ENCODE measurements at regions not wholly inside any gene's neighbourhood (a gene's known extent, or its start where the extent isn't known, plus 50 kb on each side); places are given as distances from the start of the nearest gene placed in this dataset.

GRCh38 chr11:19395050-19395449 lies 154.3 kb upstream of the E2F8 start:
- Histone ChIP-seq H3K9ac (ENCODE audit: low read length) (no peak overlapping the region), H2AFZ (ENCODE audit: low read length) (no peak overlapping the region), H3K79me2 (ENCODE audit: low read length) (no peaks in the 10 kb centered on the region)

DNA sequence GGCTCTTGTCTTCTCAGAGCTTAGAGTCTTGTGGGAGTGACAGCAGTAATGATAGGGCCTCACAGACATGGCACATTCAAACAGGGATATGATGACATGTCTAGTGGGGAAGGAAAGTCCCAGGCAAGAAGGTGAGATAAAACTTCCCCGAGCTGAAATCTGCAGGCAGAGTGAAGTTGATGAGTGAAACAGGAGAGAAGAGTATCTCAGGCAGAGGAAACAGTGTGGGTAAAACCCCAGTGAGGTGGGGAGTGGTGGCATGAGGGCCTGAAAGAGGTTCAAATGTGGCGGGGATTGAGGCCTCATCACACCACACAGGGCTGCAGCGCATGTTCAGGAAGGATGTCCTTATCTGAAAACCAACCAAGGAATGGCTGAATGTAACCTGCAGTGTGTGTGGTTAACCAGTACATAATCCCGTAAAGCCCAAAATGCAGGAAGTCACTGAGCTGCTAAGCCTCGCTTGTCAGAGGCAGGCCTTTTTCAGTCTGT lies 153.8 kb upstream of the E2F8 start:
- H3K4me1 ChIP-seq (ENCODE audit: low read length), result no peaks in the 10 kb centered on the region
- DNase-seq, result no peak

More at GRCh38 chr11:19395050-19395449, 154.3 kb upstream of the E2F8 start:
- Histone ChIP-seq H3K27me3 (ENCODE audit: low read length) (no peaks in the 10 kb centered on the region), H4K20me1 (ENCODE audit: insufficient read depth, low read depth, low read length) (no peaks in the 10 kb centered on the region), H3K4me3 (ENCODE audit: low read length) (no peak overlapping the region), H3K9me2 (replicated peaks; ENCODE audit: insufficient read depth, low read length) (no peaks in the 10 kb centered on the region), H3K36me3 (ENCODE audit: insufficient read depth, low read length) (no peaks in the 10 kb centered on the region), H3K9me3 (ENCODE audit: low read length) (no peaks in the 10 kb centered on the region), H3K27ac (ENCODE audit: low read length) (no peak overlapping the region), H3K4me2 (ENCODE audit: low read depth, low read length, poor library complexity, severe bottlenecking) (no peak overlapping the region), H3K4me1 (ENCODE audit: low read length) (no peaks in the 10 kb centered on the region)
- DNase-seq, result no peak

DNA sequence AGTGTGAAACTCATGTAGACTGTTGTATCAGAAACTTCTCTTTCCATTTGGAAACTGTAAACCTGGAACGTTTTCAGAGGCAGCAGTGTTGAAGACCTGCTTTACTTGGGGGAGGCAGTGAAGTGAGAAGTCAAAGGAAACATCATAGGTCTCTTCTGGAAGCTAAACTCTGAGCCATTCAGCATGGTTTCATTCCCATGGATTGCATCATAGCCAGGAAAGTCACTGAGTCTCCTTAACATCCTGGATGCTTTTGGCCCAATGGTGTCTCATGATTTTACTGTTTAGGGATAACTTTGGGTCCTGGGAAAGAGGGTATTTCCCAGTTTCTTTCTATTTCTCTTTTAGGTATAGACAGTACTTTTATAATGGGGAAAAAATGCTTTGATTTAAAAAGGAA lies 153.2 kb upstream of the E2F8 start:
- Histone ChIP-seq H4K20me1 (ENCODE audit: insufficient read depth, low read depth, low read length) (no peaks in the 10 kb centered on the region), H3K27ac (ENCODE audit: low read length) (no peak overlapping the region), H3K79me2 (ENCODE audit: low read length) (no peaks in the 10 kb centered on the region)

More for the DNA sequence above, 153.8 kb upstream of the E2F8 start:
- H3K9me2 ChIP-seq (replicated peaks; ENCODE audit: insufficient read depth, low read length), result no peaks in the 10 kb centered on the region
- H3K27ac ChIP-seq (ENCODE audit: low read length), result no peak overlapping the region
- no peaks in the 10 kb centered on the region for H3K36me3 ChIP-seq (ENCODE audit: insufficient read depth, low read length)
- H3K4me2 ChIP-seq (ENCODE audit: low read depth, low read length, poor library complexity, severe bottlenecking), result no peak overlapping the region
- H3K9me3 ChIP-seq (ENCODE audit: low read length), result no peaks in the 10 kb centered on the region
- no peak overlapping the region for H2AFZ ChIP-seq (ENCODE audit: low read length)
- H3K27me3 ChIP-seq (ENCODE audit: low read length), result no peaks in the 10 kb centered on the region
- H4K20me1 ChIP-seq (ENCODE audit: insufficient read depth, low read depth, low read length), result no peaks in the 10 kb centered on the region
- no peak overlapping the region for H3K9ac ChIP-seq (ENCODE audit: low read length)
- H3K79me2 ChIP-seq (ENCODE audit: low read length), result no peaks in the 10 kb centered on the region
- no peak overlapping the region for H3K4me3 ChIP-seq (ENCODE audit: low read length)

DNA sequence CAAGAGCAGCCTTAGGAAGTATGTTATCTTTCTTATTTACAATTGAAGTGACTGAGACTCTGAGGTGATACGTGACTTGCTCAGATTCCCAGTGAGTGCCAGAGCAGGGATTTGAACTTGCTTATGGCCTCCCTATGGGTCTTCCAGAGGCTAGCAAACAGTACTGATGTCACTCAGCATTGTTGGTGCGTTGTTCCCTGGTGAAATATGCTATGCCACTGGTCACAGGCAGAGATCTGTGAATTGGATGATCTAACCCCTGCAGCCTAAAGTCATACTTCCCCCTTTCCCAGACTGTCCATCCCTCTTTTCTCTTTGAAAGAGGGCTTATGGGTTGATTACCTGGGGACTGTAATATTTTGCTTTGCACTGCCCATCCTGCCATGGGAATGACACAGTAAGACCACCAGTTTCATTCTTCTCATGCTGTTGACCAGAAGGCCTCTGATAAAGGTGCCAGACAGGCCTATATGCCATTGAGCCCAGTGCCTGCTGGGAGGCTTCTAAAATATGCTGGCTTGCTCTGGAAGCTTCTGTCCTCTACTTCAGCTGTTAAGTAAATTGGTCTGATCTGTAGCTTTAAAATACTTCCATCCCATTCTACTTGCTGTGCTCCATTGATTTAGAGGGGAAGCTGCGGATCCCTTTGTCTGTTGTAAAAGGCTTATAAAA lies 152.2 kb upstream of the E2F8 start:
- no peak overlapping the region for H2AFZ ChIP-seq (ENCODE audit: low read length)
- no peaks in the 10 kb centered on the region for H3K36me3 ChIP-seq (ENCODE audit: insufficient read depth, low read length)
- no peaks in the 10 kb centered on the region for H3K9me3 ChIP-seq (ENCODE audit: low read length)
- no peak overlapping the region for H3K27ac ChIP-seq (ENCODE audit: low read length)
- no peak overlapping the region for H3K4me2 ChIP-seq (ENCODE audit: low read depth, low read length, poor library complexity, severe bottlenecking)
- no peak overlapping the region for H3K9ac ChIP-seq (ENCODE audit: low read length)
- H3K4me3 ChIP-seq (ENCODE audit: low read length), result no peak overlapping the region
- no peaks in the 10 kb centered on the region for H3K79me2 ChIP-seq (ENCODE audit: low read length)
- no peak for DNase-seq
- H3K27me3 ChIP-seq (ENCODE audit: low read length), result no peaks in the 10 kb centered on the region
- no peaks in the 10 kb centered on the region for H4K20me1 ChIP-seq (ENCODE audit: insufficient read depth, low read depth, low read length)
- no peaks in the 10 kb centered on the region for H3K9me2 ChIP-seq (replicated peaks; ENCODE audit: insufficient read depth, low read length)
- H3K4me1 ChIP-seq (ENCODE audit: low read length), result no peaks in the 10 kb centered on the region

More for the DNA sequence above, 153.2 kb upstream of the E2F8 start:
- H2AFZ ChIP-seq (ENCODE audit: low read length), result no peak overlapping the region
- no peaks in the 10 kb centered on the region for H3K4me1 ChIP-seq (ENCODE audit: low read length)
- no peak overlapping the region for H3K4me3 ChIP-seq (ENCODE audit: low read length)
- no peak overlapping the region for H3K9ac ChIP-seq (ENCODE audit: low read length)
- no peaks in the 10 kb centered on the region for H3K27me3 ChIP-seq (ENCODE audit: low read length)
- no peaks in the 10 kb centered on the region for H3K9me3 ChIP-seq (ENCODE audit: low read length)
- H3K9me2 ChIP-seq (replicated peaks; ENCODE audit: insufficient read depth, low read length), result no peaks in the 10 kb centered on the region
- no peaks in the 10 kb centered on the region for H3K36me3 ChIP-seq (ENCODE audit: insufficient read depth, low read length)
- H3K4me2 ChIP-seq (ENCODE audit: low read depth, low read length, poor library complexity, severe bottlenecking), result no peak overlapping the region
- no peak for DNase-seq

DNA sequence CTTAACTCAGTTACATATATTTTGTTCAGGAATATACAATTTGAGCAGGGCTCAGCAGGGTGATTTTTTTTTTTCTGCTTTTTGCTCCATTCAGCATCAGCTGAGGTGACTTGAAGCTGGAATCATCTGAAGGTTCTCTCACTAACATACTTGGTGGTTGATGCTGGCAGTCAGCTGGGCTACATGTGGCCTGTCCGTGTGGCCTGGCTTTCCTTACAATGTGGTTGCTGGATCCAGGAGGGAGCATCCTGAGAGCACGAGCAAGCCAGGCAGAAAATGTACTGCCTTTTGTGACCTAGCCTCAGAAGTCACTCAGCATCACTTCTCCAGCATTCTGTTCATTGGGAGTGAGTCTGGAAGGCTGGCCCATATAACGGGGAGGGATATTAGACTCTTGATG lies 151.6 kb upstream of the E2F8 start:
- H2AFZ ChIP-seq (ENCODE audit: low read length), result no peak overlapping the region

DNA sequence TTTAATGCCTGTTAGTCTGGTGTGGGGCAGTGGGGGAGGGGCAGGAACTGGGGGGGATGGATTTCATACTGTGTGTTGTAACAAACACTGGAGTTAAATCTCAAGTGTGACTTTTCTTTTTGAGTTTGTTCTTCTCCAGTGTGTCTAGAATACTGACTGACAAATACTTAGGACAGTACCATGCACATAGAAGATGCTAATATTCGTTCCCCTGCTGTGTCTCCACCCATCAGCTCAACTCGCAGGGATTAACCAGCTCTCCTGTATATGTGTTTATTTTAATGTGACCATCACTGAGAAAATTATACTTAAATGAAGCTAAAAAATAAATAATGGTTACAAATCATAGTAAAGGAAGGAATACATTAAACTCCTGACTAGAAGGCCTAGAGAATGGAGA lies 150.9 kb upstream of the E2F8 start:
- Histone ChIP-seq H3K36me3 (ENCODE audit: insufficient read depth, low read length) (no peaks in the 10 kb centered on the region), H4K20me1 (ENCODE audit: insufficient read depth, low read depth, low read length) (no peaks in the 10 kb centered on the region), H3K4me1 (ENCODE audit: low read length) (no peaks in the 10 kb centered on the region), H3K9me3 (ENCODE audit: low read length) (no peaks in the 10 kb centered on the region), H3K27me3 (ENCODE audit: low read length) (no peaks in the 10 kb centered on the region), H2AFZ (ENCODE audit: low read length) (no peak overlapping the region), H3K9me2 (replicated peaks; ENCODE audit: insufficient read depth, low read length) (no peaks in the 10 kb centered on the region), H3K79me2 (ENCODE audit: low read length) (no peaks in the 10 kb centered on the region), H3K4me3 (ENCODE audit: low read length) (no peak overlapping the region), H3K27ac (ENCODE audit: low read length) (no peak overlapping the region), H3K4me2 (ENCODE audit: low read depth, low read length, poor library complexity, severe bottlenecking) (no peak overlapping the region), H3K9ac (ENCODE audit: low read length) (no peak overlapping the region)
- DNase-seq, result no peak

More for the DNA sequence above, 151.6 kb upstream of the E2F8 start:
- Histone ChIP-seq H3K9me2 (replicated peaks; ENCODE audit: insufficient read depth, low read length) (no peaks in the 10 kb centered on the region), H3K27me3 (ENCODE audit: low read length) (no peaks in the 10 kb centered on the region), H3K36me3 (ENCODE audit: insufficient read depth, low read length) (no peaks in the 10 kb centered on the region), H4K20me1 (ENCODE audit: insufficient read depth, low read depth, low read length) (no peaks in the 10 kb centered on the region), H3K9ac (ENCODE audit: low read length) (no peak overlapping the region), H3K4me2 (ENCODE audit: low read depth, low read length, poor library complexity, severe bottlenecking) (no peak overlapping the region), H3K4me1 (ENCODE audit: low read length) (no peaks in the 10 kb centered on the region), H3K9me3 (ENCODE audit: low read length) (no peaks in the 10 kb centered on the region), H3K79me2 (ENCODE audit: low read length) (no peaks in the 10 kb centered on the region), H3K4me3 (ENCODE audit: low read length) (no peak overlapping the region), H3K27ac (ENCODE audit: low read length) (no peak overlapping the region)
- no peak for DNase-seq

DNA sequence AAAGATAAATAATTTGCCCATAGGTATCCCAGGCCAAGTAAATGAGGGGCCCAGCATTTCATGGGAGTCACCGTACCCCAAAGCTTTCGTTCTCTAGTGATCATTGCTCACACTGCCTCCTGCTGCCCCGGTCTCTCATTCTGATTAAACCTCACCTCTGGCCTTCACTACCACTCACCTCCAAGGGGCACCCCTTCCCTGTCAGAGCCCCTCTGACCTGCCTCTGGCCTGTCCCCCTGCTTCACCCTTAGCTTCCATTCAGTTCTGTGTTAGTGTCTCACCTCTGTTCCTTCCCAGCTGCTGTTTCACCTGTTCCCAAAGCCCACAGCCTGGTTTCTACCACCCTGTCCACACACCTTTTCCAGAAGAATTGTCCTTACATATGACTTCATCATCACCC lies 150.3 kb upstream of the E2F8 start:
- no peaks in the 10 kb centered on the region for H4K20me1 ChIP-seq (ENCODE audit: insufficient read depth, low read depth, low read length)
- no peaks in the 10 kb centered on the region for H3K79me2 ChIP-seq (ENCODE audit: low read length)
- H2AFZ ChIP-seq (ENCODE audit: low read length), result no peak overlapping the region
- no peak overlapping the region for H3K4me3 ChIP-seq (ENCODE audit: low read length)
- no peak overlapping the region for H3K9ac ChIP-seq (ENCODE audit: low read length)
- H3K4me1 ChIP-seq (ENCODE audit: low read length), result no peaks in the 10 kb centered on the region
- no peak for DNase-seq
- no peak overlapping the region for H3K4me2 ChIP-seq (ENCODE audit: low read depth, low read length, poor library complexity, severe bottlenecking)
- no peaks in the 10 kb centered on the region for H3K9me3 ChIP-seq (ENCODE audit: low read length)
- H3K36me3 ChIP-seq (ENCODE audit: insufficient read depth, low read length), result no peaks in the 10 kb centered on the region
- H3K27ac ChIP-seq (ENCODE audit: low read length), result no peak overlapping the region
- no peaks in the 10 kb centered on the region for H3K9me2 ChIP-seq (replicated peaks; ENCODE audit: insufficient read depth, low read length)
- no peaks in the 10 kb centered on the region for H3K27me3 ChIP-seq (ENCODE audit: low read length)

DNA sequence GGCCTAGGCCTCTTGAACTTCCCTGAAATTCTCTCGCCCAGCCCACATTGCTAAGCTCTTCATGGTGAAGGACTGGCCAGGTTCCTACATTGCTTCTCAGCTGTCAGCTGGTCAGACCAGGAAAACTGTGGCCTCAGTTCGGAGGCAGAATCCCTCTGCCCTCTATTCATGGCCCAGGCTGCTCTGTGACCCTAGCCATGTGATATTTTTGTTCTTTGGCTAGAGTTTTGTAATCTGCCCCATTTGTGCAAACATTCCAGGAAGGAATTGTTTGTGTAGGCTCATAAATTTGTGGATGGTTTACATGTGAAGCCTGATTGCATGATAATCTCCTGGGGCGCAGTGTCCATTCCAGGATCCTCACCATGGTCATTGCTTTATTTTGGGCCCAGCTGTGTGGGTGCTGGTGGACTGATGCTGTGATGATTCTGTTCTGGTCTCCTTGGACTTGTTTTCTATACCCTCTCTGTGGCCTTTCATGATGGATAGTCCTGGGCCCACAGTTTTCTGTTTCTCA lies 149.1 kb upstream of the E2F8 start:
- H3K9me3 ChIP-seq (ENCODE audit: low read length), result no peaks in the 10 kb centered on the region
- no peak overlapping the region for H3K27ac ChIP-seq (ENCODE audit: low read length)
- no peaks in the 10 kb centered on the region for H3K36me3 ChIP-seq (ENCODE audit: insufficient read depth, low read length)
- H3K4me1 ChIP-seq (ENCODE audit: low read length), result no peaks in the 10 kb centered on the region
- no peaks in the 10 kb centered on the region for H3K27me3 ChIP-seq (ENCODE audit: low read length)
- H3K4me2 ChIP-seq (ENCODE audit: low read depth, low read length, poor library complexity, severe bottlenecking), result no peak overlapping the region
- H3K9me2 ChIP-seq (replicated peaks; ENCODE audit: insufficient read depth, low read length), result no peaks in the 10 kb centered on the region
- DNase-seq, result no peak
- H4K20me1 ChIP-seq (ENCODE audit: insufficient read depth, low read depth, low read length), result no peaks in the 10 kb centered on the region
- H3K79me2 ChIP-seq (ENCODE audit: low read length), result no peaks in the 10 kb centered on the region
- H3K4me3 ChIP-seq (ENCODE audit: low read length), result no peak overlapping the region
- H2AFZ ChIP-seq (ENCODE audit: low read length), result no peak overlapping the region
- no peak overlapping the region for H3K9ac ChIP-seq (ENCODE audit: low read length)
